Spleen (tissue), 7 donors: ENCODE measurements at regions not wholly inside any gene's neighbourhood (a gene's known extent, or its start where the extent isn't known, plus 50 kb on each side); places are given as distances from the start of the nearest gene placed in this dataset.

Source experiments
- POLR2AphosphoS5 ChIP-seq, 3 donors: sonication (generic); formaldehyde crosslinking; IDR thresholded peaks; one replicate each; pipeline ENCODE4 v1.5.1; 2017; ENCODE audit warnings: antibody characterized with exemption in 3 of 3
- TF ChIP-seq, protein P1 (sequence below), 11 experiments: fragments of 200-600 bp in 7 of 11; fragments of 450-650 bp in 4 of 11; sonication (generic) in 4 of 11; IDR thresholded peaks in 8 of 11; conservative IDR thresholded peaks in 3 of 11; 1 replicate in 7 of 11; 2 replicates in 4 of 11; pipeline versions ENCODE4 v1.4.0 to v1.8.0; 2016 to 2021; ENCODE audit warnings: antibody characterized with exemption in 11 of 11, inconsistent platforms in 4 of 11, mild to moderate bottlenecking in 1 of 11
- donor health status: DM: no; HTN: no; CAD: no; lungs with moderate emphysema.
- donor health status: DM: no; HTN: no; CAD: no.
- donor health status: DM: no; HTN: no; CAD: no.

DNA sequence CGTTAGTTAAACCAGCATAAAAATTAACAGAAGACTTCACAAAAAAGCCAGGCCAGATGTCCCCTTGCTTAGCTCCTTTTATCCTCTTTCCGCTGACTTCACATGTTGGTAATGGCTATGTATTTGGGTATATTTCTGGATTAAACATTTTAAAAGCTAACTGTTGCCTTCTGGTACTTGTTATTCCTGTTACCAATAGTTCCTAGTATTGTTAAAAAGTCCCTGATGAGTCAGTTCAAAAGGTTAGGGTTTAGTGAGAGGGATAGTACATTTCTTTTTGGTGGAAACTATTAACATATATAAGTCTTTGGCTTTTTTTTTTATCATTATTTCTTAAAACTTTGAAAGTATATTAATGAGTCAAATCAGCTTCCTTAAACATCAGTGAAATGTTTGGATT is 103.2 kb upstream of the ELL2 start:
- TF ChIP-seq, protein P1, sequence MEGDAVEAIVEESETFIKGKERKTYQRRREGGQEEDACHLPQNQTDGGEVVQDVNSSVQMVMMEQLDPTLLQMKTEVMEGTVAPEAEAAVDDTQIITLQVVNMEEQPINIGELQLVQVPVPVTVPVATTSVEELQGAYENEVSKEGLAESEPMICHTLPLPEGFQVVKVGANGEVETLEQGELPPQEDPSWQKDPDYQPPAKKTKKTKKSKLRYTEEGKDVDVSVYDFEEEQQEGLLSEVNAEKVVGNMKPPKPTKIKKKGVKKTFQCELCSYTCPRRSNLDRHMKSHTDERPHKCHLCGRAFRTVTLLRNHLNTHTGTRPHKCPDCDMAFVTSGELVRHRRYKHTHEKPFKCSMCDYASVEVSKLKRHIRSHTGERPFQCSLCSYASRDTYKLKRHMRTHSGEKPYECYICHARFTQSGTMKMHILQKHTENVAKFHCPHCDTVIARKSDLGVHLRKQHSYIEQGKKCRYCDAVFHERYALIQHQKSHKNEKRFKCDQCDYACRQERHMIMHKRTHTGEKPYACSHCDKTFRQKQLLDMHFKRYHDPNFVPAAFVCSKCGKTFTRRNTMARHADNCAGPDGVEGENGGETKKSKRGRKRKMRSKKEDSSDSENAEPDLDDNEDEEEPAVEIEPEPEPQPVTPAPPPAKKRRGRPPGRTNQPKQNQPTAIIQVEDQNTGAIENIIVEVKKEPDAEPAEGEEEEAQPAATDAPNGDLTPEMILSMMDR (IDR thresholded peaks at IDR 0.05 in 8 of 11, conservative IDR thresholded peaks at IDR 0.05 in 3 of 11) = no peak
- no peak for TF ChIP-seq POLR2AphosphoS5 (IDR thresholded peaks at IDR 0.05)
